Tibial nerve (tissue), 3 donors: ENCODE measurements at regions not wholly inside any gene's neighbourhood (a gene's known extent, or its start where the extent isn't known, plus 50 kb on each side); places are given as distances from the start of the nearest gene placed in this dataset.

Source experiments
- CTCF ChIP-seq, 5 experiments: fragments of 200-600 bp in 3 of 5; fragments of 450-650 bp in 2 of 5; sonication (generic) in 3 of 5; IDR thresholded peaks; one replicate each; pipeline ENCODE4 v1.5.1; 2016 to 2019; ENCODE audit warnings: antibody characterized with exemption in 5 of 5, mild to moderate bottlenecking in 3 of 5, moderate library complexity in 2 of 5
- POLR2A ChIP-seq, 2 donors: fragments of 450-650 bp; IDR thresholded peaks; one replicate each; pipeline ENCODE4 v1.6.1; 2017; ENCODE audit warnings: antibody characterized with exemption in 2 of 2, mild to moderate bottlenecking in 2 of 2, moderate library complexity in 2 of 2

GRCh38 chr18:53944721-53945120, 279.7 kb downstream of the MBD2 start:
- no peak for TF ChIP-seq POLR2A (IDR thresholded peaks at IDR 0.05)
- TF ChIP-seq CTCF (IDR thresholded peaks at IDR 0.05): no peak
